NT2/D1 (cell line): ENCODE measurements at regions not wholly inside any gene's neighbourhood (a gene's known extent, or its start where the extent isn't known, plus 50 kb on each side); places are given as distances from the start of the nearest gene placed in this dataset.

Experiments
- SUZ12 ChIP-seq: IDR thresholded peaks from 2 replicates; pipeline ENCODE4 v1.6.1; 2011; ENCODE audit not compliant: insufficient read length, insufficient read depth; ENCODE audit errors: extremely low read depth
- YY1 ChIP-seq: IDR thresholded peaks from 2 replicates; pipeline ENCODE4 v1.6.1; 2011; ENCODE audit not compliant: insufficient read length, insufficient read depth
- ZNF274 ChIP-seq: IDR thresholded peaks from 2 replicates; pipeline ENCODE4 v1.6.1; 2011; ENCODE audit warnings: mild to moderate bottlenecking, low read depth, low read length

DNA sequence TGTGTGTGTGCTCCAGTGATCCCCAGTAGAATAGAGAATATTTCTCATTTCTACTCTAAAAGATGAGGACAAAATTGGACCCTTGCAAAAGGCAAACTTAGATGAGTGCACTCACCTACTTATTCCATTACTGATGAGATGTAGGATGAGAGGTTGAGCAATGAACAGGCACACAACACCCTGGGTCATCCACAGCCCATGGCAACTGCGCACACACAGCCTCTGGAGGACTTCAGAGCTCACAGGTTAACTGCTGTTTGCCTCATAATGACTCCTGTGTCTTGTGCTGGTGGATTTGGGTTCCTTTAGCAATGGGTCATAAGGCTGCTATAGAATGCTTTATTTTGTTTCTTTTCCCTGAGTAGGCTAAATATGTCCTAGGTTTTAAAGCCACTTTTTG is 103.6 kb upstream of the TNFAIP3 start:
- TF ChIP-seq YY1 = no peak
- no peak for TF ChIP-seq SUZ12
- no peak for TF ChIP-seq ZNF274
